Osteoblast (primary cell): ENCODE measurements at regions not wholly inside any gene's neighbourhood (a gene's known extent, or its start where the extent isn't known, plus 50 kb on each side); places are given as distances from the start of the nearest gene placed in this dataset.

Experiments used
- DNase-seq: peaks from one replicate; pipeline ENCODE4 v3.0.0; 2011; ENCODE audit warnings: low spot score, mixed read lengths; ENCODE audit not compliant: insufficient read length; ENCODE audit errors: missing footprints
- H2AFZ ChIP-seq: 2 replicates; pipeline ENCODE4 v1.6.0; 2011; ENCODE audit warnings: mild to moderate bottlenecking, low read length
- H3K27ac ChIP-seq: 2 replicates; pipeline ENCODE4 v1.5.1; 2011; ENCODE audit warnings: mild to moderate bottlenecking, low read depth, low read length, moderate library complexity
- H3K27me3 ChIP-seq: 2 replicates; pipeline ENCODE4 v1.6.0; 2012; ENCODE audit warnings: mild to moderate bottlenecking, control low read depth, inconsistent platforms, low read length, moderate library complexity; ENCODE audit not compliant: insufficient read depth
- H3K36me3 ChIP-seq: 2 replicates; pipeline ENCODE4 v1.5.1; 2011; ENCODE audit warnings: mild to moderate bottlenecking, low read length, control low read depth, moderate library complexity; ENCODE audit not compliant: insufficient read depth
- H3K4me1 ChIP-seq: 2 replicates; pipeline ENCODE4 v1.5.1; 2011; ENCODE audit warnings: mild to moderate bottlenecking, low read length, control low read depth, moderate library complexity; ENCODE audit not compliant: insufficient read depth
- H3K4me2 ChIP-seq: 2 replicates; pipeline ENCODE4 v1.6.0; 2011; ENCODE audit warnings: mild to moderate bottlenecking, low read length; ENCODE audit not compliant: insufficient read depth
- H3K4me3 ChIP-seq: fragments of 200-600 bp; sonication (generic); 3 replicates; pipeline ENCODE4 v1.5.1; 2012; ENCODE audit warnings: mild to moderate bottlenecking, low read length, inconsistent platforms; ENCODE audit not compliant: insufficient read depth
- H3K79me2 ChIP-seq: 2 replicates; pipeline ENCODE4 v1.6.0; 2012; ENCODE audit warnings: mild to moderate bottlenecking, low read length, control low read depth, inconsistent platforms; ENCODE audit not compliant: insufficient read depth
- H3K9me3 ChIP-seq: 2 replicates; pipeline ENCODE4 v1.5.1; 2011; ENCODE audit warnings: low read depth, low read length, control low read depth
- H4K20me1 ChIP-seq: 2 replicates; pipeline ENCODE4 v1.6.0; 2012; ENCODE audit warnings: mild to moderate bottlenecking, low read length, control low read depth; ENCODE audit not compliant: insufficient read depth
- TF ChIP-seq, protein P1 (sequence below): IDR thresholded peaks from 2 replicates; pipeline ENCODE4 v1.5.1; 2011; ENCODE audit warnings: mild to moderate bottlenecking, low read depth, low read length, moderate library complexity; ENCODE audit errors: extremely low read depth

- Histone ChIP-seq H3K36me3 (no peaks in the 10 kb centered on the region), H3K4me1 (peaks cover 11% of the 10 kb centered on the region), H2AFZ (no peak overlapping the region), H4K20me1 (no peaks in the 10 kb centered on the region), H3K9me3 (no peaks in the 10 kb centered on the region), H3K27ac (no peak overlapping the region), H3K4me3 (no peak overlapping the region), H3K79me2 (no peaks in the 10 kb centered on the region), H3K4me2 (no peak overlapping the region), H3K27me3 (no peaks in the 10 kb centered on the region)
- DNase-seq: no peak
- TF ChIP-seq, protein P1, sequence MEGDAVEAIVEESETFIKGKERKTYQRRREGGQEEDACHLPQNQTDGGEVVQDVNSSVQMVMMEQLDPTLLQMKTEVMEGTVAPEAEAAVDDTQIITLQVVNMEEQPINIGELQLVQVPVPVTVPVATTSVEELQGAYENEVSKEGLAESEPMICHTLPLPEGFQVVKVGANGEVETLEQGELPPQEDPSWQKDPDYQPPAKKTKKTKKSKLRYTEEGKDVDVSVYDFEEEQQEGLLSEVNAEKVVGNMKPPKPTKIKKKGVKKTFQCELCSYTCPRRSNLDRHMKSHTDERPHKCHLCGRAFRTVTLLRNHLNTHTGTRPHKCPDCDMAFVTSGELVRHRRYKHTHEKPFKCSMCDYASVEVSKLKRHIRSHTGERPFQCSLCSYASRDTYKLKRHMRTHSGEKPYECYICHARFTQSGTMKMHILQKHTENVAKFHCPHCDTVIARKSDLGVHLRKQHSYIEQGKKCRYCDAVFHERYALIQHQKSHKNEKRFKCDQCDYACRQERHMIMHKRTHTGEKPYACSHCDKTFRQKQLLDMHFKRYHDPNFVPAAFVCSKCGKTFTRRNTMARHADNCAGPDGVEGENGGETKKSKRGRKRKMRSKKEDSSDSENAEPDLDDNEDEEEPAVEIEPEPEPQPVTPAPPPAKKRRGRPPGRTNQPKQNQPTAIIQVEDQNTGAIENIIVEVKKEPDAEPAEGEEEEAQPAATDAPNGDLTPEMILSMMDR: no peak
These were observed 153.8 kb downstream of the DEPDC1B start for GRCh38 chr5:60546207-60546606.

DNA sequence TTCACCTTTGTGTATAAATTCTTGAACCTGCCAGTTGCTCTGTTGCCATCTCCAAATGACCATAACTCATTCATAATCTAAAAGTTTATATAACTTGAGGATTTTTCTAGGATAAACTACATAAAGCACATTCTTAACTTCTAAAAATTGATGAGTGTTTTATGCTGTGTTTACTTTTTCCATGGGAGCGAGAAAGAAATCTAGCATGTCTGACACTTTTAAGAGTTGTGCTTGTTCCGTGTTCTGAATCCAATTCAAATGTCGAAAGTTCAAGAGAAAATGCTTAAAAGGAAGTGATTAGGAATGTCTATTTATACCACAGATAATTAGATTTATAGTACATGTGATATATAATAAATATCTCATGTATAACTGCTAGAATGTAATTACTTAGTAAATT, 154.4 kb downstream of the DEPDC1B start:
- Histone ChIP-seq H3K9me3 (no peaks in the 10 kb centered on the region), H3K4me1 (peaks cover 16% of the 10 kb centered on the region), H3K27me3 (no peaks in the 10 kb centered on the region), H3K4me2 (no peak overlapping the region), H3K79me2 (no peaks in the 10 kb centered on the region), H3K4me3 (no peak overlapping the region), H3K36me3 (no peaks in the 10 kb centered on the region), H3K27ac (no peak overlapping the region), H4K20me1 (no peaks in the 10 kb centered on the region), H2AFZ (no peak overlapping the region)
- TF ChIP-seq, protein P1: no peak
- DNase-seq: no peak

- Histone ChIP-seq H2AFZ (no peak overlapping the region), H3K4me1 (peaks cover 25% of the 10 kb centered on the region), H3K27me3 (no peaks in the 10 kb centered on the region), H3K9me3 (no peaks in the 10 kb centered on the region), H3K4me2 (no peak overlapping the region), H3K79me2 (no peaks in the 10 kb centered on the region), H3K27ac (no peak overlapping the region), H4K20me1 (no peaks in the 10 kb centered on the region), H3K4me3 (no peak overlapping the region), H3K36me3 (no peaks in the 10 kb centered on the region)
- TF ChIP-seq, protein P1: no peak
- no peak for DNase-seq
These were observed 155.8 kb downstream of the DEPDC1B start for GRCh38 chr5:60544142-60544541.

DNA sequence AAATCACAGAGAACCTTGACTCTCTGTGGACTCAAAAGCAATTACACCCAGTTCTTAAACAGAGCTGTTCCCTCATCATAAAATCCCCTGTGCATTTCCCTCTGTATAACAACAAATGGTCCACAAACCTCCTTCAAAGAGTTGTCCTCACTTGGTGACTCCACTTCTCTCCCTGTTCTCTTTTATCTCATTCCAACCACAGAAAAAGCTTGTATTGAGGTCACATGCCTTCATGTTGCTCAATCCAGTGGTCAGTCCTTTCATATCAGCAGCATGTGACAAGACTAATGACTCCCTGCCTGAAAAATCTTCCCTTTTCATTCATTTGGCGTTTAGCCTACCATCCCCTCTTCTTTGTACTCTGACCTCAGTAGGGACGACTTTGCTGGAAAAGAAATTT, 158.0 kb downstream of the DEPDC1B start:
- TF ChIP-seq, protein P1: no peak
- Histone ChIP-seq H2AFZ (no peak overlapping the region), H3K27me3 (no peaks in the 10 kb centered on the region), H3K79me2 (no peaks in the 10 kb centered on the region), H3K4me1 (peaks cover 25% of the 10 kb centered on the region), H3K9me3 (no peaks in the 10 kb centered on the region), H3K4me2 (peak overlapping the region; percentile 84), H3K27ac (peak overlapping the region; percentile 98), H3K36me3 (no peaks in the 10 kb centered on the region), H3K4me3 (peak overlapping the region; percentile 56), H4K20me1 (no peaks in the 10 kb centered on the region)
- DNase-seq: peak; percentile 70
